ENCODE measurements at regions not wholly inside any gene's neighbourhood (a gene's known extent, or its start where the extent isn't known, plus 50 kb on each side); places are given as distances from the start of the nearest gene placed in this dataset.

- DNase-seq, result no peak
These were observed 464.7 kb downstream of the ZSWIM6 start for GRCh38 chr5:61796773-61797172.

- DNase-seq, result no peak
These were observed 468.4 kb downstream of the ZSWIM6 start for GRCh38 chr5:61800450-61800849.

- no peak for DNase-seq
These were observed 469.1 kb downstream of the ZSWIM6 start for GRCh38 chr5:61801174-61801573.

- DNase-seq, result no peak
These were observed 470.4 kb downstream of the ZSWIM6 start for GRCh38 chr5:61802456-61802855.

- no peak for DNase-seq
These were observed 473.0 kb downstream of the ZSWIM6 start for GRCh38 chr5:61805101-61805500.

GRCh38 chr5:61806491-61807020 is 474.5 kb downstream of the ZSWIM6 start:
- DNase-seq, result no peak

- DNase-seq, result no peak
These were observed 476.0 kb downstream of the ZSWIM6 start for GRCh38 chr5:61808091-61808490.

- DNase-seq, result no peak
These were observed 476.9 kb downstream of the ZSWIM6 start for GRCh38 chr5:61808909-61809308.

GRCh38 chr5:61809651-61810050 is 477.6 kb downstream of the ZSWIM6 start:
- peak in 1 of 2 experiments; percentile 6 for DNase-seq

GRCh38 chr5:61811052-61811451 is 479.0 kb downstream of the ZSWIM6 start:
- no peak for DNase-seq

GRCh38 chr5:61813361-61813760 is 481.3 kb downstream of the ZSWIM6 start:
- DNase-seq, result no peak

- DNase-seq, result no peak
These were observed 483.3 kb downstream of the ZSWIM6 start for GRCh38 chr5:61815339-61815738.

- DNase-seq, result no peak
These were observed 484.1 kb downstream of the ZSWIM6 start for GRCh38 chr5:61816146-61816545.

GRCh38 chr5:61816585-61817450 is 484.8 kb downstream of the ZSWIM6 start:
- DNase-seq, result no peak

GRCh38 chr5:61817472-61818326 is 485.6 kb downstream of the ZSWIM6 start:
- DNase-seq, result peak; percentile 1 to 58

GRCh38 chr5:61820836-61821235 is 485.2 kb upstream of the KIF2A start:
- no peak for DNase-seq

- no peak for DNase-seq
These were observed 484.4 kb upstream of the KIF2A start for GRCh38 chr5:61821561-61821960.

- DNase-seq, result no peak
These were observed 483.4 kb upstream of the KIF2A start for GRCh38 chr5:61822584-61822983.

GRCh38 chr5:61823065-61823464 is 482.9 kb upstream of the KIF2A start:
- DNase-seq, result no peak

GRCh38 chr5:61823781-61824180 is 482.2 kb upstream of the KIF2A start:
- no peak for DNase-seq

- DNase-seq, result no peak
These were observed 481.6 kb upstream of the KIF2A start for GRCh38 chr5:61824396-61824795.

- no peak for DNase-seq
These were observed 478.5 kb upstream of the KIF2A start for GRCh38 chr5:61827445-61827975.

GRCh38 chr5:61828856-61829255 is 477.1 kb upstream of the KIF2A start:
- no peak for DNase-seq

All from NCI-H526 (cell line).